Neuronal stem cell (in vitro differentiated cells): ENCODE measurements at regions not wholly inside any gene's neighbourhood (a gene's known extent, or its start where the extent isn't known, plus 50 kb on each side); places are given as distances from the start of the nearest gene placed in this dataset.

Experiments
- DNase-seq: peaks from one replicate; pipeline ENCODE4 v3.0.0-alpha.2; 2013; ENCODE audit warnings: low spot score
- H2AFZ ChIP-seq: one replicate; pipeline ENCODE4 v1.6.1; 2013; ENCODE audit warnings: mild to moderate bottlenecking, low read length, inconsistent platforms
- H2AK5ac ChIP-seq: 2 replicates; pipeline ENCODE4 v1.6.1; 2013; ENCODE audit warnings: low read depth, mild to moderate bottlenecking, inconsistent platforms, low read length, moderate library complexity, mixed read lengths
- H2BK120ac ChIP-seq: 2 replicates; pipeline ENCODE4 v1.6.1; 2013; ENCODE audit warnings: low read depth, mild to moderate bottlenecking, inconsistent platforms, low read length, moderate library complexity, mixed read lengths
- H2BK12ac ChIP-seq: one replicate; pipeline ENCODE4 v1.6.1; 2013; ENCODE audit warnings: low read length, inconsistent platforms
- H2BK15ac ChIP-seq: 2 replicates; pipeline ENCODE4 v1.6.1; 2013; ENCODE audit warnings: mild to moderate bottlenecking, low read length, inconsistent platforms, mixed read lengths
- H2BK5ac ChIP-seq: one replicate; pipeline ENCODE4 v1.6.1; 2013; ENCODE audit warnings: inconsistent platforms, mild to moderate bottlenecking, low read length, moderate library complexity
- H3K14ac ChIP-seq: one replicate; pipeline ENCODE4 v1.6.1; 2013; ENCODE audit warnings: low read length, inconsistent platforms
- H3K18ac ChIP-seq: 2 replicates; pipeline ENCODE4 v1.6.1; 2013; ENCODE audit warnings: low read length, inconsistent platforms
- H3K23ac ChIP-seq: 2 replicates; pipeline ENCODE4 v1.6.1; 2013; ENCODE audit warnings: low read depth, mild to moderate bottlenecking, mixed read lengths, low read length, inconsistent platforms; ENCODE audit not compliant: poor library complexity
- H3K27ac ChIP-seq: replicated peaks from 3 replicates; pipeline ENCODE4 v1.5.1; 2013; ENCODE audit warnings: low read length, inconsistent platforms
- H3K27me3 ChIP-seq, 3 experiments: 2 replicates each; pipeline ENCODE4 v1.6.1; 2013; ENCODE audit warnings: low read length in 3 of 3, mild to moderate bottlenecking in 2 of 3, inconsistent platforms in 1 of 3, low read depth in 1 of 3, mixed read lengths in 1 of 3, moderate library complexity in 1 of 3; ENCODE audit not compliant: control insufficient read depth in 3 of 3, insufficient read depth in 3 of 3
- H3K36me3 ChIP-seq, 2 donors: replicated peaks in 1 of 2; 2 replicates each; pipeline ENCODE4 v1.6.1; 2013; ENCODE audit warnings: low read length in 2 of 2; ENCODE audit not compliant: control insufficient read depth in 2 of 2, insufficient read depth in 2 of 2
- H3K4ac ChIP-seq: 2 replicates; pipeline ENCODE4 v1.6.1; 2013; ENCODE audit warnings: inconsistent platforms, mild to moderate bottlenecking, low read length, moderate library complexity
- H3K4me1 ChIP-seq, 2 donors: 1 replicate in 1 of 2; 2 replicates in 1 of 2; pipeline ENCODE4 v1.6.1; 2013; ENCODE audit warnings: low read length in 2 of 2, low read depth in 1 of 2; ENCODE audit not compliant: control insufficient read depth in 2 of 2, insufficient read depth in 1 of 2
- H3K4me2 ChIP-seq: one replicate; pipeline ENCODE4 v1.6.1; 2013; ENCODE audit warnings: mild to moderate bottlenecking, low read length, inconsistent platforms; ENCODE audit not compliant: insufficient read depth, poor library complexity, severe bottlenecking
- H3K4me3 ChIP-seq, 2 donors: 2 replicates each; pipeline ENCODE4 v1.5.1; 2013; ENCODE audit warnings: low read length in 2 of 2, mild to moderate bottlenecking in 2 of 2, inconsistent platforms in 1 of 2, moderate library complexity in 1 of 2
- H3K79me1 ChIP-seq: one replicate; pipeline ENCODE4 v1.6.1; 2013; ENCODE audit warnings: low read depth, mild to moderate bottlenecking, inconsistent platforms, low read length, moderate library complexity
- H3K9ac ChIP-seq: one replicate; pipeline ENCODE4 v1.6.1; 2013; ENCODE audit warnings: mild to moderate bottlenecking, low read depth, low read length, inconsistent platforms; ENCODE audit not compliant: poor library complexity
- H3K9me3 ChIP-seq, 2 donors: replicated peaks in 1 of 2; 2 replicates each; pipeline versions ENCODE3 to v1.6.1; 2013; ENCODE audit warnings: low read length in 2 of 2, mild to moderate bottlenecking in 2 of 2, inconsistent platforms in 1 of 2, low read depth in 1 of 2, mixed read lengths in 1 of 2, moderate library complexity in 1 of 2; ENCODE audit not compliant: control insufficient read depth in 2 of 2, insufficient read depth in 1 of 2
- H4K8ac ChIP-seq: one replicate; pipeline ENCODE4 v1.6.1; 2013; ENCODE audit warnings: low read depth, mild to moderate bottlenecking, inconsistent platforms, low read length, moderate library complexity
- H4K91ac ChIP-seq: one replicate; pipeline ENCODE4 v1.6.1; 2013; ENCODE audit warnings: low read length, low read depth, mild to moderate bottlenecking, inconsistent platforms; ENCODE audit not compliant: poor library complexity
- WGBS, 2 donors: extraction: QIAGEN DNeasy Blood & Tissue Kit; methylation state at CpG; one replicate each; pipeline ENCODE4 v1.1.7; 2013; ENCODE audit warnings: missing lambda C conversion rate in 2 of 2, mixed read lengths in 1 of 2; ENCODE audit not compliant: insufficient read length in 2 of 2, insufficient replicate concordance in 1 of 2; ENCODE audit errors: extremely low coverage in 2 of 2; 5-methylcytosine and 5-hydroxymethylcytosine counted together

GRCh38 chr10:111811517-111811916 is 372.0 kb downstream of the GPAM start:
- no peaks in the 10 kb centered on the region for H3K79me1 ChIP-seq
- no peaks in the 10 kb centered on the region for H3K9me3 ChIP-seq
- no peaks in the 10 kb centered on the region for H3K27me3 ChIP-seq
- no peak overlapping the region for H4K91ac ChIP-seq
- no peaks in the 10 kb centered on the region for H3K36me3 ChIP-seq
- no peak overlapping the region for H2BK12ac ChIP-seq
- no peak overlapping the region for H3K18ac ChIP-seq
- H3K14ac ChIP-seq: no peak overlapping the region
- no peak overlapping the region for H3K27ac ChIP-seq
- no peak overlapping the region for H3K9ac ChIP-seq
- H2BK5ac ChIP-seq: no peak overlapping the region
- no peak overlapping the region for H3K4me3 ChIP-seq
- DNase-seq: no peak
- no peak overlapping the region for H2BK15ac ChIP-seq
- H3K4me1 ChIP-seq: no peaks in the 10 kb centered on the region
- no peak overlapping the region for H3K4me2 ChIP-seq
- no peak overlapping the region for H3K23ac ChIP-seq
- H2AFZ ChIP-seq: no peak overlapping the region
- H3K4ac ChIP-seq: no peak overlapping the region
- no peak overlapping the region for H4K8ac ChIP-seq
- no CpG with 5 or more reads among the region's 3 CpGs for WGBS, 2 donors
- H2BK120ac ChIP-seq: no peak overlapping the region
- H2AK5ac ChIP-seq: no peak overlapping the region

DNA sequence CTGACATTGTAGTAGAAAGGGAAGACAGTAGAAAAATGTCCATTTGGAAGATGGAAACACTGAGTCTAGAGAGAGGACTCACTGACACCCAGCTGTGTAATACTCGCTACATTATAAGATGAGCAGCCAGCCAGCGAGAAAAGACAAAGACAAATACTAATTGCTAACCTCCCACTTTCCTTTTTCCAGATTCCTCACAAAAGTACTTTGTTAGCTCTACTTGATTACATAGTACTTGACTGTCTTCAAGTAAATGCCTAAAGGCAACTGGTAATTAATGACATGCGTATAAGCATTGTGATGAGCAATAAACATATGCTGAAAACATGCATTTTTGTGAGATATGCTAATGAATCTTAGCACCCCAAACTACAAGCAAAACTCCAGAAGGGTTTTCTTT is 363.1 kb downstream of the GPAM start:
- Histone ChIP-seq H2AFZ (no peak overlapping the region), H3K23ac (no peak overlapping the region)

GRCh38 chr10:111821871-111822270 is 361.7 kb downstream of the GPAM start:
- no peaks in the 10 kb centered on the region for H3K9me3 ChIP-seq
- WGBS, 2 donors: no CpG with 5 or more reads among the region's 2 CpGs
- no peak overlapping the region for H2BK5ac ChIP-seq

More for the DNA sequence above, 363.1 kb downstream of the GPAM start:
- Histone ChIP-seq H2BK12ac (no peak overlapping the region), H2BK5ac (no peak overlapping the region), H3K9me3 (no peaks in the 10 kb centered on the region), H2BK15ac (no peak overlapping the region), H3K14ac (no peak overlapping the region), H2BK120ac (no peak overlapping the region), H2AK5ac (no peak overlapping the region), H3K4ac (no peak overlapping the region), H3K9ac (no peak overlapping the region), H4K91ac (no peak overlapping the region), H3K27ac (no peak overlapping the region), H3K18ac (no peak overlapping the region), H3K4me1 (no peaks in the 10 kb centered on the region), H3K4me3 (no peak overlapping the region), H3K27me3 (no peaks in the 10 kb centered on the region), H3K79me1 (no peaks in the 10 kb centered on the region), H4K8ac (no peak overlapping the region), H3K36me3 (no peaks in the 10 kb centered on the region), H3K4me2 (no peak overlapping the region)
- no CpG with 5 or more reads among the region's 3 CpGs for WGBS, 2 donors
- DNase-seq: no peak

DNA sequence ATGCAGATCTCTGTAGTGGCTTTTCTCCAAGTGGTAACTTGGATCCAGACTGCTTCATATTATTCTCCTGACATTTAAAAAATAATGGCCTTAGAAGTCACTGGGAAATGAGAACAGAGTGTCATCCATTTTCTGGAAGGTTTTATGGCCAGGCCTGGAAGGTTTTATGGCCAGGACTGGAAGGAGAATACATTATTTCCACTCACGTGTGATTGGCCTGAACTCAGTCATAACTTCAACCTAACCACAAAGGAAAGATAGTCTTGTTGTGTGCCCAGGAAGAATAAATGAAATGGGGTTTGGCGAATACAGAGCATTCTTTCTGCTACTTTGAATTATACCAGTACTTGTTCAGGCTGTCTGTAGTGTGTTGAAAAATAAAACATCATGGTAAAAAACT is 360.9 kb downstream of the GPAM start:
- no peaks in the 10 kb centered on the region for H3K36me3 ChIP-seq
- H3K79me1 ChIP-seq: no peaks in the 10 kb centered on the region
- H3K18ac ChIP-seq: no peak overlapping the region
- H3K4me2 ChIP-seq: no peak overlapping the region
- H2AFZ ChIP-seq: no peak overlapping the region
- H3K4ac ChIP-seq: no peak overlapping the region
- no peaks in the 10 kb centered on the region for H3K4me1 ChIP-seq
- no peak overlapping the region for H2BK12ac ChIP-seq
- H3K27ac ChIP-seq: no peak overlapping the region
- H2BK15ac ChIP-seq: no peak overlapping the region
- H3K9ac ChIP-seq: no peak overlapping the region
- DNase-seq: no peak
- H3K23ac ChIP-seq: no peak overlapping the region
- no peak overlapping the region for H3K14ac ChIP-seq
- H4K91ac ChIP-seq: no peak overlapping the region
- no CpG with 5 or more reads among the region's 2 CpGs for WGBS, 2 donors
- H3K9me3 ChIP-seq: no peaks in the 10 kb centered on the region
- H2BK5ac ChIP-seq: no peak overlapping the region
- no peak overlapping the region for H2BK120ac ChIP-seq
- no peaks in the 10 kb centered on the region for H3K27me3 ChIP-seq
- H4K8ac ChIP-seq: no peak overlapping the region
- no peak overlapping the region for H2AK5ac ChIP-seq
- H3K4me3 ChIP-seq: no peak overlapping the region

More at GRCh38 chr10:111821871-111822270, 361.7 kb downstream of the GPAM start:
- Histone ChIP-seq H3K27ac (no peak overlapping the region), H2AK5ac (no peak overlapping the region), H3K4me1 (no peaks in the 10 kb centered on the region), H3K36me3 (no peaks in the 10 kb centered on the region), H3K4me2 (no peak overlapping the region), H3K4ac (no peak overlapping the region), H3K18ac (no peak overlapping the region), H3K79me1 (no peaks in the 10 kb centered on the region), H2BK15ac (no peak overlapping the region), H3K9ac (no peak overlapping the region), H3K23ac (no peak overlapping the region), H2BK12ac (no peak overlapping the region), H3K27me3 (no peaks in the 10 kb centered on the region), H2BK120ac (no peak overlapping the region), H2AFZ (no peak overlapping the region), H3K4me3 (no peak overlapping the region), H4K8ac (no peak overlapping the region), H3K14ac (no peak overlapping the region), H4K91ac (no peak overlapping the region)
- DNase-seq: no peak
